ENCODE measurements at regions not wholly inside any gene's neighbourhood (a gene's known extent, or its start where the extent isn't known, plus 50 kb on each side); places are given as distances from the start of the nearest gene placed in this dataset.

- TF ChIP-seq POLR2AphosphoS5 (IDR thresholded peaks at IDR 0.05; ENCODE audit: low read depth, low read length) (no peak), TAF1 (IDR thresholded peaks at IDR 0.05; ENCODE audit: borderline replicate concordance, insufficient read depth, low read length) (no peak), REST (IDR thresholded peaks at IDR 0.05; ENCODE audit: insufficient read depth in 1 of 2, low read depth in 2 of 2, low read length in 2 of 2) (no peak), SIN3A (IDR thresholded peaks at IDR 0.05; ENCODE audit: borderline replicate concordance, insufficient read depth, low read length) (no peak)
These were observed 523.2 kb upstream of the IGFBP3 start for GRCh38 chr7:46444256-46444655.

- no peak for TF ChIP-seq REST (IDR thresholded peaks at IDR 0.05; ENCODE audit: insufficient read depth in 1 of 2, low read depth in 2 of 2, low read length in 2 of 2)
- TF ChIP-seq POLR2AphosphoS5 (IDR thresholded peaks at IDR 0.05; ENCODE audit: low read depth, low read length) = no peak
- TF ChIP-seq SIN3A (IDR thresholded peaks at IDR 0.05; ENCODE audit: borderline replicate concordance, insufficient read depth, low read length) = no peak
- TF ChIP-seq TAF1 (IDR thresholded peaks at IDR 0.05; ENCODE audit: borderline replicate concordance, insufficient read depth, low read length) = no peak
- TF ChIP-seq FOXP2 (optimal IDR thresholded peaks at IDR 0.05; ENCODE audit: borderline replicate concordance, extremely low read depth, extremely low read length, insufficient read depth) = no peak
These were observed 519.1 kb upstream of the IGFBP3 start for GRCh38 chr7:46440186-46440585.

- TF ChIP-seq FOXP2 (optimal IDR thresholded peaks at IDR 0.05; ENCODE audit: borderline replicate concordance, extremely low read depth, extremely low read length, insufficient read depth) (no peak), TAF1 (IDR thresholded peaks at IDR 0.05; ENCODE audit: borderline replicate concordance, insufficient read depth, low read length) (no peak), REST (IDR thresholded peaks at IDR 0.05; ENCODE audit: insufficient read depth in 1 of 2, low read depth in 2 of 2, low read length in 2 of 2) (no peak), POLR2AphosphoS5 (IDR thresholded peaks at IDR 0.05; ENCODE audit: low read depth, low read length) (no peak), SIN3A (IDR thresholded peaks at IDR 0.05; ENCODE audit: borderline replicate concordance, insufficient read depth, low read length) (no peak)
These were observed 511.6 kb upstream of the IGFBP3 start for GRCh38 chr7:46432708-46433107.

- TF ChIP-seq TAF1 (IDR thresholded peaks at IDR 0.05; ENCODE audit: borderline replicate concordance, insufficient read depth, low read length) (no peak), SIN3A (IDR thresholded peaks at IDR 0.05; ENCODE audit: borderline replicate concordance, insufficient read depth, low read length) (no peak), POLR2AphosphoS5 (IDR thresholded peaks at IDR 0.05; ENCODE audit: low read depth, low read length) (no peak)
These were observed 507.2 kb upstream of the IGFBP3 start for GRCh38 chr7:46428295-46428694.

GRCh38 chr7:46424934-46425333 is 503.9 kb upstream of the IGFBP3 start:
- TF ChIP-seq FOXP2 (optimal IDR thresholded peaks at IDR 0.05; ENCODE audit: borderline replicate concordance, extremely low read depth, extremely low read length, insufficient read depth) = no peak
- TF ChIP-seq SIN3A (IDR thresholded peaks at IDR 0.05; ENCODE audit: borderline replicate concordance, insufficient read depth, low read length) = no peak
- no peak for TF ChIP-seq TAF1 (IDR thresholded peaks at IDR 0.05; ENCODE audit: borderline replicate concordance, insufficient read depth, low read length)
- TF ChIP-seq REST (IDR thresholded peaks at IDR 0.05; ENCODE audit: insufficient read depth in 1 of 2, low read depth in 2 of 2, low read length in 2 of 2) = no peak
- TF ChIP-seq POLR2AphosphoS5 (IDR thresholded peaks at IDR 0.05; ENCODE audit: low read depth, low read length) = no peak
